Naive thymus-derived CD4-positive, alpha-beta T cell (primary cell): ENCODE measurements at regions not wholly inside any gene's neighbourhood (a gene's known extent, or its start where the extent isn't known, plus 50 kb on each side); places are given as distances from the start of the nearest gene placed in this dataset.
"Not testable (repeated sequence)": the region's sequence is repeated elsewhere in the genome, so short reads cannot be mapped to it uniquely, and the experiment has no call there.

Source experiments
- ATAC-seq: fragments of 150-1000 bp; cut with Tn5 transposase; 2 replicates; pipeline ENCODE4 v1.10.0; 2021; ENCODE audit warnings: mild to moderate bottlenecking, moderate library complexity
- CTCF ChIA-PET: fragments of 350-600 bp; sonication (Branson Sonifier 250); formaldehyde crosslinking; loops from one replicate; lab custom pipeline; 2021; ENCODE audit warnings: antibody characterized with exemption; lab: Charles Lee
- POLR2A ChIA-PET: fragments of 350-600 bp; sonication (Branson Sonifier 250); formaldehyde crosslinking; loops from one replicate; lab custom pipeline; 2021; ENCODE audit warnings: antibody characterized with exemption, inconsistent platforms; lab: Charles Lee
- DNase-seq, 9 donors: peaks; one replicate each; pipeline versions ENCODE4 v3.0.0 to v3.0.0-alpha.2; 2020 to 2022; ENCODE audit warnings: mixed read lengths in 1 of 9
- H3K27ac ChIP-seq: one replicate; pipeline ENCODE4 v1.7.0; 2013; ENCODE audit warnings: mild to moderate bottlenecking, low read depth, low read length, moderate library complexity
- H3K27me3 ChIP-seq, 2 donors: one replicate each; pipeline ENCODE4 v1.7.0; 2013; ENCODE audit warnings: low read length in 2 of 2, mild to moderate bottlenecking in 2 of 2, moderate library complexity in 2 of 2; ENCODE audit not compliant: control insufficient read depth in 2 of 2, insufficient read depth in 2 of 2
- H3K36me3 ChIP-seq, 3 experiments: 1 replicate in 2 of 3; 2 replicates in 1 of 3; pipeline ENCODE4 v1.7.0; 2013; ENCODE audit warnings: low read length in 3 of 3, mild to moderate bottlenecking in 3 of 3, moderate library complexity in 1 of 3; ENCODE audit not compliant: insufficient read depth in 3 of 3, control insufficient read depth in 2 of 3
- H3K4me1 ChIP-seq, 2 donors: one replicate each; pipeline ENCODE4 v1.7.0; 2013; ENCODE audit warnings: low read length in 2 of 2, mild to moderate bottlenecking in 2 of 2, moderate library complexity in 1 of 2; ENCODE audit not compliant: control insufficient read depth in 2 of 2, insufficient read depth in 2 of 2
- H3K4me3 ChIP-seq: 2 replicates; pipeline ENCODE4 v1.7.0; 2013; ENCODE audit warnings: mild to moderate bottlenecking, low read length
- H3K9me3 ChIP-seq, 3 experiments: 1 replicate in 2 of 3; 2 replicates in 1 of 3; pipeline ENCODE4 v1.7.0; 2013; ENCODE audit warnings: low read length in 3 of 3; ENCODE audit not compliant: control insufficient read depth in 2 of 3
- H3K27ac Mint-ChIP-seq, 9 donors: one replicate each; pipeline ENCODE4 v1.8.0; 2020 to 2022; ENCODE audit warnings: mixed read lengths in 9 of 9, mild to moderate bottlenecking in 8 of 9, moderate library complexity in 5 of 9, inconsistent platforms in 2 of 9
- H3K27me3 Mint-ChIP-seq, 5 donors: one replicate each; pipeline ENCODE4 v1.8.0; 2021 to 2022; ENCODE audit warnings: mixed read lengths in 5 of 5, mild to moderate bottlenecking in 1 of 5
- H3K36me3 Mint-ChIP-seq, 5 donors: one replicate each; pipeline ENCODE4 v1.8.0; 2020 to 2022; ENCODE audit warnings: mixed read lengths in 5 of 5, mild to moderate bottlenecking in 3 of 5, inconsistent platforms in 1 of 5
- H3K4me1 Mint-ChIP-seq, 7 donors: one replicate each; pipeline ENCODE4 v1.8.0; 2020 to 2022; ENCODE audit warnings: mixed read lengths in 7 of 7, mild to moderate bottlenecking in 3 of 7, inconsistent platforms in 1 of 7
- H3K4me3 Mint-ChIP-seq, 10 donors: one replicate each; pipeline ENCODE4 v1.8.0; 2020 to 2022; ENCODE audit warnings: mild to moderate bottlenecking in 10 of 10, mixed read lengths in 10 of 10, moderate library complexity in 6 of 10, inconsistent platforms in 2 of 10
- H3K9me3 Mint-ChIP-seq, 11 donors: one replicate each; pipeline ENCODE4 v1.8.0; 2020 to 2022; ENCODE audit warnings: mixed read lengths in 11 of 11, mild to moderate bottlenecking in 4 of 11, inconsistent platforms in 1 of 11, moderate library complexity in 1 of 11
- intact Hi-C, 2 donors: fragments of 100-400 bp; cut with micrococcal nuclease; formaldehyde crosslinking; loops; one replicate each; pipeline ENCODE4 v1.15.1; 2023

- H3K9me3 Mint-ChIP-seq, intact Hi-C loops, H3K4me3 Mint-ChIP-seq, ATAC-seq, H3K36me3 Mint-ChIP-seq, DNase-seq, H3K9me3 ChIP-seq, H3K4me3 ChIP-seq, H3K27ac ChIP-seq, H3K36me3 ChIP-seq, H3K27ac Mint-ChIP-seq, H3K27me3 ChIP-seq, H3K4me1 ChIP-seq, POLR2A ChIA-PET: not testable (repeated sequence)
- CTCF ChIA-PET, result interaction anchor here (0.9 kb wide), 1 partner anchor 16 kb away, joined by 3 read pairs; no protein-coding TSS in a partner anchor
- H3K27me3 Mint-ChIP-seq, result peaks cover under 1 to 21% (median 14%) of the 10 kb centered on the region in 5 donors
- H3K4me1 Mint-ChIP-seq, result peaks cover 5 to 15% (median 7%) of the 10 kb centered on the region in 7 donors
These were observed 340.8 kb upstream of the TBC1D5 start for GRCh38 chr3:18083273-18083590.

GRCh38 chr3:18082551-18083272 is 340.3 kb upstream of the TBC1D5 start:
- CTCF ChIA-PET, result interaction anchor here (0.9 kb wide), 1 partner anchor 17 kb away, joined by 3 read pairs; no protein-coding TSS in a partner anchor
- POLR2A ChIA-PET, result no interaction called here

GRCh38 chr3:18080198-18080689 is 337.8 kb upstream of the TBC1D5 start:
- CTCF ChIA-PET, result no interaction called here
- H3K27me3 ChIP-seq, result peaks cover 0 to 2% of the 10 kb centered on the region in 2 donors
- H3K9me3 ChIP-seq, result no peaks in the 10 kb centered on the region
- H3K4me3 ChIP-seq, result no peak overlapping the region
- H3K4me1 Mint-ChIP-seq, result peaks cover 0 to 6% (median 1%) of the 10 kb centered on the region in 7 donors
- peaks cover 2 to 14% (median 8%) of the 10 kb centered on the region in 5 donors for H3K27me3 Mint-ChIP-seq
- no peaks in the 10 kb centered on the region for H3K4me1 ChIP-seq
- no peak overlapping the region for H3K27ac Mint-ChIP-seq
- no peak for ATAC-seq
- H3K4me3 Mint-ChIP-seq, result no peak overlapping the region
- DNase-seq, result no peak
- H3K36me3 Mint-ChIP-seq, result no peaks in the 10 kb centered on the region
- no peak overlapping the region for H3K27ac ChIP-seq
- no peaks in the 10 kb centered on the region for H3K36me3 ChIP-seq
- intact Hi-C loops, result no loop called here
- POLR2A ChIA-PET, result no interaction called here
- H3K9me3 Mint-ChIP-seq, result no peaks in the 10 kb centered on the region

More at GRCh38 chr3:18082551-18083272, 340.3 kb upstream of the TBC1D5 start:
- Mint-ChIP-seq H3K9me3 (no peaks in the 10 kb centered on the region), H3K36me3 (no peaks in the 10 kb centered on the region), H3K4me3 (no peak overlapping the region), H3K27ac (no peak overlapping the region), H3K4me1 (peaks cover under 1 to 10% (median 2%) of the 10 kb centered on the region in 7 donors), H3K27me3 (peaks cover 6 to 21% (median 14%) of the 10 kb centered on the region in 5 donors)
- no peak for DNase-seq
- Histone ChIP-seq H3K27ac (no peak overlapping the region), H3K4me1 (no peaks in the 10 kb centered on the region), H3K27me3 (peaks cover 0 to 2% of the 10 kb centered on the region in 2 donors), H3K36me3 (no peaks in the 10 kb centered on the region), H3K4me3 (no peak overlapping the region), H3K9me3 (no peaks in the 10 kb centered on the region)
- no peak for ATAC-seq
- intact Hi-C loops, result no loop called here

- no peak for ATAC-seq
- Histone ChIP-seq H3K9me3 (no peaks in the 10 kb centered on the region), H3K4me1 (no peaks in the 10 kb centered on the region), H3K36me3 (no peaks in the 10 kb centered on the region), H3K27ac (no peak overlapping the region), H3K27me3 (peaks cover 0 to 2% of the 10 kb centered on the region in 2 donors), H3K4me3 (no peak overlapping the region)
- no peak overlapping the region for H3K27ac Mint-ChIP-seq
- ChIA-PET CTCF (no interaction called here), POLR2A (no interaction called here)
- no peak for DNase-seq
- peaks cover 0 to 11% (median 7%) of the 10 kb centered on the region in 5 donors for H3K27me3 Mint-ChIP-seq
- intact Hi-C loops, result no loop called here
- H3K4me3 Mint-ChIP-seq, result no peak overlapping the region
- peaks cover 0 to 4% (median 0%) of the 10 kb centered on the region in 7 donors for H3K4me1 Mint-ChIP-seq
- H3K9me3 Mint-ChIP-seq, result no peaks in the 10 kb centered on the region
- no peaks in the 10 kb centered on the region for H3K36me3 Mint-ChIP-seq
These were observed 337.3 kb upstream of the TBC1D5 start for GRCh38 chr3:18079739-18080138.

- no peaks in the 10 kb centered on the region for H3K36me3 Mint-ChIP-seq
- intact Hi-C loops, result no loop called here
- DNase-seq, result no peak
These were observed 336.6 kb upstream of the TBC1D5 start for GRCh38 chr3:18079062-18079461.

GRCh38 chr3:18077128-18077840 is 334.9 kb upstream of the TBC1D5 start:
- Mint-ChIP-seq H3K4me1 (peaks cover 0 to 4% (median 0%) of the 10 kb centered on the region in 7 donors), H3K9me3 (no peaks in the 10 kb centered on the region), H3K27ac (no peak overlapping the region), H3K4me3 (no peak overlapping the region), H3K36me3 (no peaks in the 10 kb centered on the region), H3K27me3 (peaks cover 0 to 11% (median 7%) of the 10 kb centered on the region in 5 donors)
- POLR2A ChIA-PET, result interaction anchor here (0.6 kb wide), 1 partner anchor 26 kb away, joined by 3 read pairs; no protein-coding TSS in a partner anchor
- Histone ChIP-seq H3K36me3 (no peaks in the 10 kb centered on the region), H3K4me3 (no peak overlapping the region), H3K4me1 (no peaks in the 10 kb centered on the region), H3K9me3 (no peaks in the 10 kb centered on the region), H3K27me3 (peaks cover 0 to 2% of the 10 kb centered on the region in 2 donors), H3K27ac (no peak overlapping the region)
- CTCF ChIA-PET, result no interaction called here
- ATAC-seq (no peak), DNase-seq (no peak)
- intact Hi-C loops, result no loop called here

More at GRCh38 chr3:18079062-18079461, 336.6 kb upstream of the TBC1D5 start:
- H3K9me3 Mint-ChIP-seq, result no peaks in the 10 kb centered on the region
- no peak overlapping the region for H3K27ac Mint-ChIP-seq
- H3K27ac ChIP-seq, result no peak overlapping the region
- H3K27me3 ChIP-seq, result peaks cover 0 to 2% of the 10 kb centered on the region in 2 donors
- no peaks in the 10 kb centered on the region for H3K4me1 ChIP-seq
- H3K9me3 ChIP-seq, result no peaks in the 10 kb centered on the region
- H3K27me3 Mint-ChIP-seq, result peaks cover 0 to 11% (median 7%) of the 10 kb centered on the region in 5 donors
- POLR2A ChIA-PET, result no interaction called here
- CTCF ChIA-PET, result no interaction called here
- H3K4me3 Mint-ChIP-seq, result no peak overlapping the region
- H3K4me3 ChIP-seq, result no peak overlapping the region
- ATAC-seq, result no peak
- no peaks in the 10 kb centered on the region for H3K36me3 ChIP-seq
- H3K4me1 Mint-ChIP-seq, result peaks cover 0 to 4% (median 0%) of the 10 kb centered on the region in 7 donors
